GM18508 (cell line): ENCODE measurements at regions not wholly inside any gene's neighbourhood (a gene's known extent, or its start where the extent isn't known, plus 50 kb on each side); places are given as distances from the start of the nearest gene placed in this dataset.
"Not testable (repeated sequence)": the region's sequence is repeated elsewhere in the genome, so short reads cannot be mapped to it uniquely, and the experiment has no call there.

ENCODE experiments used
- ATAC-seq: cut with Tn5 transposase; IDR thresholded peaks from one replicate; pipeline ENCODE4 v1.9.1; 2021; ENCODE audit warnings: moderate number of reproducible peaks; ENCODE audit not compliant: insufficient read depth, unreplicated experiment

- ATAC-seq: no peak
Observed at GRCh38 chr2:22136446-22136845, 1012.7 kb downstream of the TDRD15 start.

GRCh38 chr2:22143840-22144239, 1020.1 kb downstream of the TDRD15 start:
- ATAC-seq: no peak

- ATAC-seq: no peak
Observed at GRCh38 chr2:22153931-22154613, 1030.3 kb downstream of the TDRD15 start.

- ATAC-seq: not testable (repeated sequence)
Observed at GRCh38 chr2:22156661-22157060, 1032.9 kb downstream of the TDRD15 start.

- ATAC-seq: no peak
Observed at GRCh38 chr2:22167256-22167655, 1043.5 kb downstream of the TDRD15 start.

- no peak for ATAC-seq
Observed at GRCh38 chr2:22175003-22175402, 1051.2 kb downstream of the TDRD15 start.

GRCh38 chr2:22185251-22185650, 1061.5 kb downstream of the TDRD15 start:
- no peak for ATAC-seq

- not testable (repeated sequence) for ATAC-seq
Observed at GRCh38 chr2:22186261-22186828, 1062.6 kb downstream of the TDRD15 start.

- ATAC-seq: no peak
Observed at GRCh38 chr2:22189893-22190480, 1066.2 kb downstream of the TDRD15 start.

GRCh38 chr2:22194218-22194617, 1070.5 kb downstream of the TDRD15 start:
- no peak for ATAC-seq

- ATAC-seq: no peak
Observed at GRCh38 chr2:22196806-22197205, 1073.0 kb downstream of the TDRD15 start.

GRCh38 chr2:22198381-22199283, 1074.9 kb downstream of the TDRD15 start:
- no peak for ATAC-seq

- ATAC-seq: no peak
Observed at GRCh38 chr2:22199994-22200393, 1076.2 kb downstream of the TDRD15 start.

- ATAC-seq: no peak
Observed at GRCh38 chr2:22209545-22209944, 1085.8 kb downstream of the TDRD15 start.

GRCh38 chr2:22213237-22213636, 1089.5 kb downstream of the TDRD15 start:
- no peak for ATAC-seq

GRCh38 chr2:22215517-22215916, 1091.7 kb downstream of the TDRD15 start:
- no peak for ATAC-seq

GRCh38 chr2:22217881-22218280, 1094.1 kb downstream of the TDRD15 start:
- ATAC-seq: no peak

GRCh38 chr2:22221006-22221405, 1097.2 kb downstream of the TDRD15 start:
- ATAC-seq: no peak

- no peak for ATAC-seq
Observed at GRCh38 chr2:22238967-22239366, 1115.2 kb downstream of the TDRD15 start.

- no peak for ATAC-seq
Observed at GRCh38 chr2:22247466-22247865, 1123.7 kb downstream of the TDRD15 start.

- no peak for ATAC-seq
Observed at GRCh38 chr2:22248851-22249250, 1125.1 kb downstream of the TDRD15 start.
